ENCODE measurements at regions not wholly inside any gene's neighbourhood (a gene's known extent, or its start where the extent isn't known, plus 50 kb on each side); places are given as distances from the start of the nearest gene placed in this dataset.

DNA sequence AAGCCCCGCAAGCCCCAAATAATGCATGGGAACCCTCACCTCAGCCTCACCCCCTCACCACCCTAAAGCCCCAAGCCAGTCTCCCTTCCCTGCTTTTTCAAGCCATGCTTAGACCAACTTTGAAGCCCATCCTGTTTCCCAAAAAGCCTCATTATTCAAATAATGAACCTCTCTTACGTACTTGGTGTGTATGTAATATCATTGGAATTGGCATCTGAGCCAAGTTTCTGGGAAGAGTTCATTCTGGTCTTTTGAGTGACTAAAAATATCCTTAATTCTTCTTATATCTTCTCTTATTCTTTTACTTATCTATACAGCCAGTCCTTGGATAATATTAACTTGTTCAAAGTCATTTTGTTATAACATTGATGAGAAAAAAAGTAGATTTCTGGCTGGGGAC is 875.8 kb upstream of the SLIT2 start:
- Histone ChIP-seq H3K36me3 (ENCODE audit: insufficient read depth, low read depth, low read length) (no peaks in the 10 kb centered on the region), H3K27me3 (ENCODE audit: insufficient read depth, low read length) (no peaks in the 10 kb centered on the region), H3K4me3 (ENCODE audit: low read length) (no peak overlapping the region), H3K27ac (ENCODE audit: low read length) (no peak overlapping the region), H3K9me3 (ENCODE audit: insufficient read depth, low read depth, low read length) (no peaks in the 10 kb centered on the region), H3K9ac (ENCODE audit: low read depth, low read length) (no peak overlapping the region), H3K4me1 (ENCODE audit: insufficient read depth, low read length) (no peaks in the 10 kb centered on the region)

GRCh38 chr4:19375136-19375804 is 876.4 kb upstream of the SLIT2 start:
- H3K4me1 ChIP-seq (ENCODE audit: insufficient read depth, low read length): no peaks in the 10 kb centered on the region
- no peak overlapping the region for H3K4me3 ChIP-seq (ENCODE audit: low read length)
- no peaks in the 10 kb centered on the region for H3K27me3 ChIP-seq (ENCODE audit: insufficient read depth, low read length)
- H3K9me3 ChIP-seq (ENCODE audit: insufficient read depth, low read depth, low read length): no peaks in the 10 kb centered on the region
- no peak overlapping the region for H3K27ac ChIP-seq (ENCODE audit: low read length)
- no peak overlapping the region for H3K9ac ChIP-seq (ENCODE audit: low read depth, low read length)
- no peaks in the 10 kb centered on the region for H3K36me3 ChIP-seq (ENCODE audit: insufficient read depth, low read depth, low read length)

GRCh38 chr4:19372390-19372789 is 879.3 kb upstream of the SLIT2 start:
- no peaks in the 10 kb centered on the region for H3K36me3 ChIP-seq (ENCODE audit: insufficient read depth, low read depth, low read length)
- no peaks in the 10 kb centered on the region for H3K9me3 ChIP-seq (ENCODE audit: insufficient read depth, low read depth, low read length)
- H3K27me3 ChIP-seq (ENCODE audit: insufficient read depth, low read length): no peaks in the 10 kb centered on the region
- no peak overlapping the region for H3K27ac ChIP-seq (ENCODE audit: low read length)
- no peak overlapping the region for H3K9ac ChIP-seq (ENCODE audit: low read depth, low read length)
- H3K4me3 ChIP-seq (ENCODE audit: low read length): no peak overlapping the region
- H3K4me1 ChIP-seq (ENCODE audit: insufficient read depth, low read length): no peaks in the 10 kb centered on the region

GRCh38 chr4:19368800-19369199 is 882.9 kb upstream of the SLIT2 start:
- no peak overlapping the region for H3K4me3 ChIP-seq (ENCODE audit: low read length)
- no peaks in the 10 kb centered on the region for H3K36me3 ChIP-seq (ENCODE audit: insufficient read depth, low read depth, low read length)
- H3K27me3 ChIP-seq (ENCODE audit: insufficient read depth, low read length): no peaks in the 10 kb centered on the region
- no peaks in the 10 kb centered on the region for H3K9me3 ChIP-seq (ENCODE audit: insufficient read depth, low read depth, low read length)
- no peak overlapping the region for H3K27ac ChIP-seq (ENCODE audit: low read length)
- no peaks in the 10 kb centered on the region for H3K4me1 ChIP-seq (ENCODE audit: insufficient read depth, low read length)
- H3K9ac ChIP-seq (ENCODE audit: low read depth, low read length): no peak overlapping the region

DNA sequence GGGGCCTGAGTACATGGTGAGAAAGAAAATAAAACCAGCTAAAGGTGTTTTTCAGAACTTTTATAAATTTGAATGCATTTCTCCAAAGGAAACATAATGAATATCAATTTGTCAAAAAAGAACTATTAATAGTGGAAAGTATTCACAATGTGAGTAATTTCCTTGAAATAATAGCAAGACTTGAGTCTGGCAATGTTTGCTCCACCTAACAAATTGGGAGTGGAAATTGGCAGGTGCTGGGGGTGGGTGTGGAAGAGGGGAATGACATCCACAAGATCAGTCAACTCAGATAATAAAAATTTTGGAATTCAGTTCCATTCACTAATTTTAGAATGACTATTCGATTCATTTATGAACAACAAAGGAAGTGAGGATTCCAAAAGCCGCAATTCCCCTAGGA is 884.8 kb upstream of the SLIT2 start:
- no peak overlapping the region for H3K27ac ChIP-seq (ENCODE audit: low read length)
- no peaks in the 10 kb centered on the region for H3K4me1 ChIP-seq (ENCODE audit: insufficient read depth, low read length)
- no peaks in the 10 kb centered on the region for H3K9me3 ChIP-seq (ENCODE audit: insufficient read depth, low read depth, low read length)
- H3K9ac ChIP-seq (ENCODE audit: low read depth, low read length): no peak overlapping the region
- H3K36me3 ChIP-seq (ENCODE audit: insufficient read depth, low read depth, low read length): no peaks in the 10 kb centered on the region
- no peaks in the 10 kb centered on the region for H3K27me3 ChIP-seq (ENCODE audit: insufficient read depth, low read length)
- H3K4me3 ChIP-seq (ENCODE audit: low read length): no peak overlapping the region

- Histone ChIP-seq H3K9me3 (ENCODE audit: insufficient read depth, low read depth, low read length) (no peaks in the 10 kb centered on the region), H3K4me1 (ENCODE audit: insufficient read depth, low read length) (no peaks in the 10 kb centered on the region), H3K9ac (ENCODE audit: low read depth, low read length) (no peak overlapping the region), H3K27me3 (ENCODE audit: insufficient read depth, low read length) (no peaks in the 10 kb centered on the region), H3K36me3 (ENCODE audit: insufficient read depth, low read depth, low read length) (no peaks in the 10 kb centered on the region), H3K27ac (ENCODE audit: low read length) (no peak overlapping the region), H3K4me3 (ENCODE audit: low read length) (no peak overlapping the region)
Observed at GRCh38 chr4:19358015-19358414, 893.7 kb upstream of the SLIT2 start.

- H3K9ac ChIP-seq (ENCODE audit: low read depth, low read length): no peak overlapping the region
Observed at GRCh38 chr4:19349416-19349815, 902.3 kb upstream of the SLIT2 start.

GRCh38 chr4:19348746-19349145 is 903.0 kb upstream of the SLIT2 start:
- Histone ChIP-seq H3K36me3 (ENCODE audit: insufficient read depth, low read depth, low read length) (no peaks in the 10 kb centered on the region), H3K27me3 (ENCODE audit: insufficient read depth, low read length) (no peaks in the 10 kb centered on the region), H3K4me1 (ENCODE audit: insufficient read depth, low read length) (no peaks in the 10 kb centered on the region), H3K27ac (ENCODE audit: low read length) (no peak overlapping the region), H3K9ac (ENCODE audit: low read depth, low read length) (no peak overlapping the region), H3K9me3 (ENCODE audit: insufficient read depth, low read depth, low read length) (no peaks in the 10 kb centered on the region; the same call in 1 of the 2 replicates), H3K4me3 (ENCODE audit: low read length) (no peak overlapping the region)

More at GRCh38 chr4:19349416-19349815, 902.3 kb upstream of the SLIT2 start:
- Histone ChIP-seq H3K27me3 (ENCODE audit: insufficient read depth, low read length) (no peaks in the 10 kb centered on the region), H3K27ac (ENCODE audit: low read length) (no peak overlapping the region), H3K36me3 (ENCODE audit: insufficient read depth, low read depth, low read length) (no peaks in the 10 kb centered on the region), H3K4me1 (ENCODE audit: insufficient read depth, low read length) (no peaks in the 10 kb centered on the region), H3K4me3 (ENCODE audit: low read length) (no peak overlapping the region), H3K9me3 (ENCODE audit: insufficient read depth, low read depth, low read length) (no peaks in the 10 kb centered on the region; the same call in 1 of the 2 replicates)

DNA sequence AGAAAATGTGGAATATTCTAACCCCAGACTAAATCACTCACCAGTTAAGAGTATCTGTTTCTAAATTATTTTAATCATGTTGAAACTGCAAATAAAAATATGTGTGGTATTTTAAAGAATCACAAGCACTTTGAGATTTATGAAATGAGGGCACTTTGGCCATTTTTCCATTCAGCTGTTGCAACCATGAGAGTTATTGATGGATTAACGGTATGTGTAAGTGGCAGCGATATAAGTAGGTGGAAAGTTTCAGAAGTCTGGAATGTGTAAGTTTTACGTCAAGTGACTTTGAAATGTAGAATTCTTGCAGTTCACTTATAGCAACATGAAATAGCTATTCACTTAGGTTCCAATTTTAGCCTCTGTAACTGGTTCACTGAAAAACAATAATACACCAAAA is 905.1 kb upstream of the SLIT2 start:
- Histone ChIP-seq H3K27me3 (ENCODE audit: insufficient read depth, low read length) (no peaks in the 10 kb centered on the region), H3K9ac (ENCODE audit: low read depth, low read length) (no peak overlapping the region)

GRCh38 chr4:19329631-19330030 is 922.1 kb upstream of the SLIT2 start:
- no peaks in the 10 kb centered on the region for H3K4me1 ChIP-seq (ENCODE audit: insufficient read depth, low read length)
- no peak overlapping the region for H3K4me3 ChIP-seq (ENCODE audit: low read length)
- no peaks in the 10 kb centered on the region for H3K27me3 ChIP-seq (ENCODE audit: insufficient read depth, low read length)
- no peak overlapping the region for H3K27ac ChIP-seq (ENCODE audit: low read length)
- no peak overlapping the region for H3K9ac ChIP-seq (ENCODE audit: low read depth, low read length)
- H3K36me3 ChIP-seq (ENCODE audit: insufficient read depth, low read depth, low read length): no peaks in the 10 kb centered on the region
- H3K9me3 ChIP-seq (ENCODE audit: insufficient read depth, low read depth, low read length): no peaks in the 10 kb centered on the region

More for the DNA sequence above, 905.1 kb upstream of the SLIT2 start:
- Histone ChIP-seq H3K9me3 (ENCODE audit: insufficient read depth, low read depth, low read length) (no peaks in the 10 kb centered on the region), H3K4me1 (ENCODE audit: insufficient read depth, low read length) (no peaks in the 10 kb centered on the region), H3K36me3 (ENCODE audit: insufficient read depth, low read depth, low read length) (no peaks in the 10 kb centered on the region), H3K27ac (ENCODE audit: low read length) (no peak overlapping the region), H3K4me3 (ENCODE audit: low read length) (no peak overlapping the region)

DNA sequence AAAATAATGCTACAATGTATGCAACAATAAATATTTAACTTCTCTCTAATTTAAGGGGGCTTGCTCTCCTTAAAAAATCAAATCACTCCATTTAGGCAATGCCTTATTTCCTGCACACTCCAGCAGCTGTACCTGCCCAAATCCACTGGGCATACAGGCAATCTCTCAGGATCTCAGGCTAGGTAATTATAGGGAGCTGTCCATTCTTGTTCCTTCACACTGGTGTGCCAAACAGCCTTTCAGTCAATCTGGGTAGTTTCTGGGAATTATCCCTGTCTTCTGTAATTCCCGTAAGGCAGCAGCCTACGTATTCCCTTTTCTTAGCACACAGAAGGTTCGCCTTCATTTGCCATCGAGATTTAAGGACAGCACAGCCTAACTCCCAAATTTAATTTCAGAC is 922.6 kb upstream of the SLIT2 start:
- Histone ChIP-seq H3K27ac (ENCODE audit: low read length) (no peak overlapping the region), H3K9me3 (ENCODE audit: insufficient read depth, low read depth, low read length) (no peaks in the 10 kb centered on the region), H3K27me3 (ENCODE audit: insufficient read depth, low read length) (no peaks in the 10 kb centered on the region), H3K4me3 (ENCODE audit: low read length) (no peak overlapping the region), H3K36me3 (ENCODE audit: insufficient read depth, low read depth, low read length) (no peaks in the 10 kb centered on the region), H3K4me1 (ENCODE audit: insufficient read depth, low read length) (no peaks in the 10 kb centered on the region), H3K9ac (ENCODE audit: low read depth, low read length) (no peak overlapping the region)

DNA sequence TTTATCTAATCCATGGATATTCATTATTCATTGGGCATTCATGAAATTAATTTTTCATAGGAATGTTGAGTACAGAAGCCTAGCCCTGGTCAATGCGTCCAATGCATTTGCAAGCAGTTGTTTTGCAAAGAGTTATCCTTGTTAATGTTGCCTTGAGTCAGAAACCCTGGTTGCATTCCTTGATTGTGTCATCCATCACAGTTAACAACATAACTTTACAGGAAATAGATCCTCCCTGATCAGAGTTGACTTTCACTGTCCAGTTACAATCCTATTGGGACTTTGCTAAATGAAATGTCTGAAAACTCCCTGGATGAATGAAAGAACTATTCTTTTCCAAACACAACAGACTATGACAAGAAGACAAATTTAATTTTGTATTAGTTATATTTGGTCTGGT is 924.3 kb upstream of the SLIT2 start:
- no peaks in the 10 kb centered on the region for H3K9me3 ChIP-seq (ENCODE audit: insufficient read depth, low read depth, low read length)
- no peak overlapping the region for H3K9ac ChIP-seq (ENCODE audit: low read depth, low read length)
- no peaks in the 10 kb centered on the region for H3K27me3 ChIP-seq (ENCODE audit: insufficient read depth, low read length)
- H3K4me1 ChIP-seq (ENCODE audit: insufficient read depth, low read length): no peaks in the 10 kb centered on the region
- no peak overlapping the region for H3K27ac ChIP-seq (ENCODE audit: low read length)
- H3K4me3 ChIP-seq (ENCODE audit: low read length): no peak overlapping the region
- no peaks in the 10 kb centered on the region for H3K36me3 ChIP-seq (ENCODE audit: insufficient read depth, low read depth, low read length)
